Endothelial cell of umbilical vein (primary cell): ENCODE measurements at regions not wholly inside any gene's neighbourhood (a gene's known extent, or its start where the extent isn't known, plus 50 kb on each side); places are given as distances from the start of the nearest gene placed in this dataset.

Experiments used
- BruUV-seq: library from RNA; stranded (reverse); fragments of 400-500 nt; replicated peaks from 2 replicates; lab custom pipeline; 2021; lab: Mats Ljungman, UMichigan
- CTCF ChIA-PET: fragments of 300-600, 350-600 bp; sonication (Branson Sonifier 250); formaldehyde crosslinking; loops from one replicate; lab custom pipeline; 2021; ENCODE audit warnings: antibody characterized with exemption, inconsistent platforms; lab: Charles Lee
- POLR2A ChIA-PET: fragments of 300-600, 350-600 bp; sonication (Branson Sonifier 250); formaldehyde crosslinking; loops from one replicate; lab custom pipeline; 2021; ENCODE audit warnings: antibody characterized with exemption, inconsistent platforms; lab: Charles Lee
- DNase-seq: peaks from one replicate; pipeline ENCODE4 v3.0.0-alpha.2; 2011; ENCODE audit warnings: low read depth, low spot score
- FAIRE-seq: peaks from 2 replicates; lab custom pipeline; 2011; peaks lifted over from hg19 to GRCh38; lab: Jason Lieb, UNC
- H2AFZ ChIP-seq: 2 replicates; pipeline ENCODE4 v1.6.0; 2012; ENCODE audit warnings: low read depth, low read length, control low read depth, inconsistent platforms
- H3K27ac ChIP-seq: 2 replicates; pipeline ENCODE4 v1.5.1; 2011; ENCODE audit warnings: low read depth, mild to moderate bottlenecking, control low read depth, low read length, moderate library complexity; ENCODE audit not compliant: insufficient read depth
- H3K27me3 ChIP-seq, 2 experiments: 2 replicates each; pipeline versions ENCODE4 v1.6.0 to v1.6.1; 2011; ENCODE audit warnings: low read length in 2 of 2, mixed read lengths in 1 of 2; ENCODE audit not compliant: control insufficient read depth in 2 of 2, insufficient read depth in 2 of 2
- H3K36me3 ChIP-seq, 2 experiments: 2 replicates in 1 of 2; 3 replicates in 1 of 2; pipeline ENCODE4 v1.5.1; 2011; ENCODE audit warnings: low read length in 2 of 2, mild to moderate bottlenecking in 1 of 2, moderate library complexity in 1 of 2; ENCODE audit not compliant: control insufficient read depth in 2 of 2, insufficient read depth in 2 of 2; ENCODE audit errors: extremely low read depth in 1 of 2
- H3K4me1 ChIP-seq: 3 replicates; pipeline ENCODE4 v1.5.1; 2011; ENCODE audit warnings: mild to moderate bottlenecking, low read length; ENCODE audit not compliant: control insufficient read depth, insufficient read depth; ENCODE audit errors: extremely low read depth
- H3K4me2 ChIP-seq: 2 replicates; pipeline ENCODE4 v1.6.1; 2011; ENCODE audit warnings: low read length, control low read depth, mixed read lengths; ENCODE audit not compliant: insufficient read depth
- H3K4me3 ChIP-seq, 3 experiments: fragments of 200-600 bp in 1 of 3; sonication (generic), shearing (Covaris generic) in 1 of 3; replicated peaks in 1 of 3; 2 replicates each; pipeline ENCODE4 v1.5.1; 2011 to 2016; ENCODE audit warnings: control low read depth in 3 of 3, low read length in 3 of 3, mild to moderate bottlenecking in 2 of 3, inconsistent platforms in 1 of 3, low read depth in 1 of 3, moderate library complexity in 1 of 3; ENCODE audit not compliant: insufficient read depth in 1 of 3
- H3K79me2 ChIP-seq: 2 replicates; pipeline ENCODE4 v1.6.0; 2012; ENCODE audit warnings: low read length, inconsistent platforms; ENCODE audit not compliant: control insufficient read depth, insufficient read depth
- H3K9ac ChIP-seq: replicated peaks from 2 replicates; pipeline ENCODE3; 2011; ENCODE audit warnings: low read length, control low read depth; ENCODE audit not compliant: insufficient read depth; ENCODE audit errors: extremely low read depth
- H3K9me1 ChIP-seq: replicated peaks from 3 replicates; pipeline ENCODE4 v1.6.0; 2011; ENCODE audit warnings: mild to moderate bottlenecking, low read length; ENCODE audit not compliant: control insufficient read depth, insufficient read depth; ENCODE audit errors: extremely low read depth
- H3K9me3 ChIP-seq: replicated peaks from 2 replicates; pipeline ENCODE4 v1.5.1; 2012; ENCODE audit warnings: low read length, inconsistent platforms; ENCODE audit not compliant: control insufficient read depth, insufficient read depth
- H4K20me1 ChIP-seq: replicated peaks from 2 replicates; pipeline ENCODE3; 2011; ENCODE audit warnings: mild to moderate bottlenecking, low read length; ENCODE audit not compliant: control insufficient read depth, insufficient read depth; ENCODE audit errors: extremely low read depth
- CTCF ChIP-seq, 2 donors: IDR thresholded peaks; 1 replicate in 1 of 2; 2 replicates in 1 of 2; pipeline ENCODE4 v1.5.1; 2011; ENCODE audit warnings: low read length in 2 of 2, mild to moderate bottlenecking in 2 of 2, moderate library complexity in 2 of 2, control low read depth in 1 of 2, inconsistent platforms in 1 of 2, low read depth in 1 of 2; ENCODE audit not compliant: insufficient read depth in 1 of 2; ENCODE audit errors: extremely low read depth in 1 of 2
- EZH2 ChIP-seq: IDR thresholded peaks from 2 replicates; pipeline ENCODE4 v1.6.1; 2012; ENCODE audit warnings: borderline replicate concordance, low read depth, mild to moderate bottlenecking, moderate library complexity, low read length, inconsistent platforms; ENCODE audit not compliant: severe bottlenecking
- FOS ChIP-seq: IDR thresholded peaks from 2 replicates; pipeline ENCODE4 v1.6.1; 2011; ENCODE audit warnings: mild to moderate bottlenecking, low read length, moderate library complexity, borderline replicate concordance; ENCODE audit not compliant: insufficient read depth
- GATA2 ChIP-seq: IDR thresholded peaks from 2 replicates; pipeline ENCODE4 v1.7.0; 2011; ENCODE audit warnings: low read depth, mild to moderate bottlenecking, moderate library complexity, mixed read lengths, low read length; ENCODE audit not compliant: insufficient read length, insufficient read depth
- JUN ChIP-seq: IDR thresholded peaks from 2 replicates; pipeline ENCODE4 v1.6.1; 2011; ENCODE audit warnings: borderline replicate concordance, low read depth; ENCODE audit not compliant: insufficient read length, insufficient read depth
- MAX ChIP-seq: IDR thresholded peaks from 2 replicates; pipeline ENCODE4 v1.6.1; 2011; ENCODE audit not compliant: insufficient read depth, insufficient read length
- MYC ChIP-seq: IDR thresholded peaks from one replicate; pipeline ENCODE4 v1.6.1; 2011; ENCODE audit warnings: mild to moderate bottlenecking, low read depth, low read length
- POLR2A ChIP-seq: IDR thresholded peaks from 2 replicates; pipeline ENCODE4 v1.6.1; 2012; ENCODE audit warnings: low read depth, mild to moderate bottlenecking, control low read depth, low read length
- POLR2AphosphoS5 ChIP-seq: IDR thresholded peaks from 2 replicates; pipeline ENCODE4 v1.6.1; 2012; ENCODE audit warnings: low read depth, mild to moderate bottlenecking, control low read depth, low read length, moderate library complexity; ENCODE audit not compliant: insufficient read depth
- dilution Hi-C: fragments of 300-500 bp; cut with MboI; formaldehyde crosslinking; loops from one replicate; pipeline ENCODE4 v1.15.0; 2019; ENCODE audit warnings: low sequenced_read_pairs; ENCODE audit not compliant: extremely low pct_ligation_motif_present
- intact Hi-C: fragments of 100-400 bp; cut with micrococcal nuclease; formaldehyde crosslinking; loops from one replicate; pipeline ENCODE4 v1.10.0; 2022

- no peak for DNase-seq
- ChIA-PET CTCF (interaction anchor here (0.8 to 0.9 kb wide), 2 partner anchors 9 to 24 kb away, joined by 3 read pairs; no protein-coding TSS in a partner anchor), POLR2A (interaction anchor here (0.6 kb wide), 1 partner anchor 267 kb away, joined by 13 read pairs; no protein-coding TSS in a partner anchor)
- no peak for TF ChIP-seq POLR2A
- no TSS peak for BruUV-seq
- FAIRE-seq: no peak
- dilution Hi-C loops (no loop called here), intact Hi-C loops (no loop called here)
- H2AFZ ChIP-seq: no peak overlapping the region
- H3K9me3 ChIP-seq: no peaks in the 10 kb centered on the region
- H4K20me1 ChIP-seq: no peaks in the 10 kb centered on the region
- H3K27me3 ChIP-seq: no peaks in the 10 kb centered on the region
- no peaks in the 10 kb centered on the region for H3K4me1 ChIP-seq
- H3K79me2 ChIP-seq: no peaks in the 10 kb centered on the region
- H3K4me2 ChIP-seq: no peak overlapping the region
- H3K9ac ChIP-seq: no peak overlapping the region
- no peak overlapping the region for H3K4me3 ChIP-seq
- no peaks in the 10 kb centered on the region for H3K36me3 ChIP-seq
- H3K27ac ChIP-seq: no peak overlapping the region
- no peaks in the 10 kb centered on the region for H3K9me1 ChIP-seq
These were observed 79.8 kb downstream of the ANKEF1 start for GRCh38 chr20:10114598-10114997.

GRCh38 chr20:10115021-10115420 lies 80.2 kb downstream of the ANKEF1 start:
- Histone ChIP-seq H3K36me3 (no peaks in the 10 kb centered on the region), H2AFZ (no peak overlapping the region), H3K27me3 (no peaks in the 10 kb centered on the region), H3K4me3 (no peak overlapping the region), H3K9me1 (no peaks in the 10 kb centered on the region), H3K4me1 (no peaks in the 10 kb centered on the region), H3K9me3 (no peaks in the 10 kb centered on the region), H3K9ac (no peak overlapping the region), H3K79me2 (no peaks in the 10 kb centered on the region), H3K27ac (no peak overlapping the region), H3K4me2 (no peak overlapping the region), H4K20me1 (no peaks in the 10 kb centered on the region)
- FAIRE-seq (no peak), DNase-seq (no peak)
- POLR2A ChIA-PET: no interaction called here
- CTCF ChIA-PET: interaction anchor here (0.9 kb wide), 1 partner anchor 24 kb away, joined by 3 read pairs; no protein-coding TSS in a partner anchor
- TF ChIP-seq FOS: no peak
- TF ChIP-seq CTCF (IDR thresholded peaks at IDR 0.05; ENCODE audit: extremely low read depth in 1 of 2, insufficient read depth in 1 of 2, low read depth in 1 of 2, low read length in 2 of 2): no peak
- TF ChIP-seq JUN: no peak
- no peak for TF ChIP-seq POLR2A
- TF ChIP-seq POLR2AphosphoS5: no peak
- no peak for TF ChIP-seq MYC
- no peak for TF ChIP-seq GATA2
- TF ChIP-seq MAX: no peak
- TF ChIP-seq EZH2: no peak
- dilution Hi-C loops: no loop called here
- no TSS peak for BruUV-seq
- intact Hi-C loops: no loop called here
